ENCODE measurements at regions not wholly inside any gene's neighbourhood (a gene's known extent, or its start where the extent isn't known, plus 50 kb on each side); places are given as distances from the start of the nearest gene placed in this dataset.
"Not testable (repeated sequence)": the region's sequence is repeated elsewhere in the genome, so short reads cannot be mapped to it uniquely, and the experiment has no call there.

GRCh38 chr10:106015369-106016199, 1148.9 kb downstream of the SORCS1 start:
- H3K4me1 ChIP-seq (ENCODE audit: control insufficient read depth, extremely low read depth, insufficient read depth, low read length); H3K27me3 ChIP-seq (ENCODE audit: control insufficient read depth, extremely low read depth, insufficient read depth, low read length); FAIRE-seq; H3K36me3 ChIP-seq (ENCODE audit: control insufficient read depth in 2 of 2, extremely low read depth in 1 of 2, insufficient read depth in 2 of 2, low read length in 2 of 2); dilution Hi-C loops (cut with MboI; ENCODE audit: extremely low pct_ligation_motif_present, low sequenced_read_pairs); H3K4me2 ChIP-seq (ENCODE audit: control insufficient read depth, extremely low read depth, insufficient read depth, low read depth, low read length); H4K20me1 ChIP-seq (ENCODE audit: control insufficient read depth, extremely low read depth, insufficient read depth, low read length); H3K9me1 ChIP-seq (ENCODE audit: control insufficient read depth, extremely low read depth, insufficient read depth, low read length); H3K4me3 ChIP-seq (ENCODE audit: control insufficient read depth in 2 of 3, extremely low read depth in 1 of 3, insufficient read depth in 2 of 3, low read depth in 1 of 3, low read length in 3 of 3); DNase-seq (ENCODE audit: low read depth, low spot score); H2AFZ ChIP-seq (ENCODE audit: control insufficient read depth, low read length); H3K27ac ChIP-seq (ENCODE audit: control insufficient read depth, insufficient read depth, low read length); H3K79me2 ChIP-seq (ENCODE audit: control insufficient read depth, insufficient read depth, low read length); H3K9ac ChIP-seq (ENCODE audit: control insufficient read depth, extremely low read depth, insufficient read depth, low read length); H3K9me3 ChIP-seq (ENCODE audit: control insufficient read depth, low read depth, low read length): not testable (repeated sequence)

DNA sequence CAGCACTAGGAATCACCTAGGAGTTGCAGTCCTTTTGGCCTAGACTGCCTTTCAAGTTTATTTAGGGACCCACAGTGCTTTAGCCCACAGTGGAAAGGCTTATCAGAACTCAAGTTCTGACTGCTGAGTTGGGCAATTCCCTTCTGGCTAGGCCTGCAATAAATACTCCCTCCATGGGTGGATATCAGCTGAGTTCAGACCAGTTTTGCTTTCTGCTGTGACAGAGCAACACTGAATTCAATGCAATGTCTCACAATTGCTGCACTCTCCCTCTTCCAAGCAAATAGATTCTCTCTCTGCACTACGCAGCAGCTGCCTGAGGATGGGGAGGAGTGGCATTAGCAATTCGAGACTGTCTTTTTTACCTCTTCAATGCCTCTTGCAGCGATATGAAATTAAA, 1153.3 kb downstream of the SORCS1 start:
- dilution Hi-C loops (cut with MboI; ENCODE audit: extremely low pct_ligation_motif_present, low sequenced_read_pairs), result no loop called here
- no peak overlapping the region for H3K4me2 ChIP-seq (ENCODE audit: control insufficient read depth, extremely low read depth, insufficient read depth, low read depth, low read length)
- FAIRE-seq (no peak), DNase-seq (ENCODE audit: low read depth, low spot score) (no peak)
- no peak overlapping the region for H3K4me3 ChIP-seq (ENCODE audit: control insufficient read depth in 2 of 3, extremely low read depth in 1 of 3, insufficient read depth in 2 of 3, low read depth in 1 of 3, low read length in 3 of 3)
- H3K27me3 ChIP-seq (ENCODE audit: control insufficient read depth, extremely low read depth, insufficient read depth, low read length), result no peaks in the 10 kb centered on the region
- no peak overlapping the region for H3K27ac ChIP-seq (ENCODE audit: control insufficient read depth, insufficient read depth, low read length)
- no peak overlapping the region for H2AFZ ChIP-seq (ENCODE audit: control insufficient read depth, low read length)
- H3K9ac ChIP-seq (ENCODE audit: control insufficient read depth, extremely low read depth, insufficient read depth, low read length), result no peak overlapping the region
- no peaks in the 10 kb centered on the region for H3K4me1 ChIP-seq (ENCODE audit: control insufficient read depth, extremely low read depth, insufficient read depth, low read length)
- H4K20me1 ChIP-seq (ENCODE audit: control insufficient read depth, extremely low read depth, insufficient read depth, low read length), result no peaks in the 10 kb centered on the region
- no peaks in the 10 kb centered on the region for H3K9me3 ChIP-seq (ENCODE audit: control insufficient read depth, low read depth, low read length)
- H3K9me1 ChIP-seq (ENCODE audit: control insufficient read depth, extremely low read depth, insufficient read depth, low read length), result no peaks in the 10 kb centered on the region
- no peaks in the 10 kb centered on the region for H3K36me3 ChIP-seq (ENCODE audit: control insufficient read depth in 2 of 2, extremely low read depth in 1 of 2, insufficient read depth in 2 of 2, low read length in 2 of 2)
- TF ChIP-seq EZH2 (IDR thresholded peaks at IDR 0.05; ENCODE audit: low read length), result no peak
- TF ChIP-seq CTCF (optimal IDR thresholded peaks at IDR 0.05 in 1 of 3, IDR thresholded peaks at IDR 0.05 in 1 of 3, conservative IDR thresholded peaks at IDR 0.05 in 1 of 3; ENCODE audit: extremely low read depth in 1 of 3, insufficient read depth in 2 of 3, low read length in 3 of 3), result no peak
- H3K79me2 ChIP-seq (ENCODE audit: control insufficient read depth, insufficient read depth, low read length), result no peaks in the 10 kb centered on the region

- Histone ChIP-seq H3K4me1 (ENCODE audit: control insufficient read depth, extremely low read depth, insufficient read depth, low read length) (no peaks in the 10 kb centered on the region), H4K20me1 (ENCODE audit: control insufficient read depth, extremely low read depth, insufficient read depth, low read length) (no peaks in the 10 kb centered on the region), H3K36me3 (ENCODE audit: control insufficient read depth in 2 of 2, extremely low read depth in 1 of 2, insufficient read depth in 2 of 2, low read length in 2 of 2) (no peaks in the 10 kb centered on the region), H3K9ac (ENCODE audit: control insufficient read depth, extremely low read depth, insufficient read depth, low read length) (no peak overlapping the region), H3K79me2 (ENCODE audit: control insufficient read depth, insufficient read depth, low read length) (no peaks in the 10 kb centered on the region), H2AFZ (ENCODE audit: control insufficient read depth, low read length) (no peak overlapping the region), H3K9me1 (ENCODE audit: control insufficient read depth, extremely low read depth, insufficient read depth, low read length) (no peaks in the 10 kb centered on the region), H3K4me3 (ENCODE audit: control insufficient read depth in 2 of 3, extremely low read depth in 1 of 3, insufficient read depth in 2 of 3, low read depth in 1 of 3, low read length in 3 of 3) (no peak overlapping the region), H3K4me2 (ENCODE audit: control insufficient read depth, extremely low read depth, insufficient read depth, low read depth, low read length) (no peak overlapping the region), H3K27ac (ENCODE audit: control insufficient read depth, insufficient read depth, low read length) (no peak overlapping the region), H3K9me3 (ENCODE audit: control insufficient read depth, low read depth, low read length) (no peaks in the 10 kb centered on the region), H3K27me3 (ENCODE audit: control insufficient read depth, extremely low read depth, insufficient read depth, low read length) (no peaks in the 10 kb centered on the region)
- FAIRE-seq (no peak), DNase-seq (ENCODE audit: low read depth, low spot score) (no peak)
- TF ChIP-seq EZH2 (IDR thresholded peaks at IDR 0.05; ENCODE audit: low read length) (no peak), CTCF (optimal IDR thresholded peaks at IDR 0.05 in 1 of 3, IDR thresholded peaks at IDR 0.05 in 1 of 3, conservative IDR thresholded peaks at IDR 0.05 in 1 of 3; ENCODE audit: extremely low read depth in 1 of 3, insufficient read depth in 2 of 3, low read length in 3 of 3) (no peak)
- dilution Hi-C loops (cut with MboI; ENCODE audit: extremely low pct_ligation_motif_present, low sequenced_read_pairs), result no loop called here
Observed at GRCh38 chr10:106000721-106001120, 1163.8 kb downstream of the SORCS1 start.

Data from keratinocyte (primary cell).